GM19025 (cell line): ENCODE measurements at regions not wholly inside any gene's neighbourhood (a gene's known extent, or its start where the extent isn't known, plus 50 kb on each side); places are given as distances from the start of the nearest gene placed in this dataset.
"Not testable (repeated sequence)": the region's sequence is repeated elsewhere in the genome, so short reads cannot be mapped to it uniquely, and the experiment has no call there.

ENCODE experiments used
- ATAC-seq: cut with Tn5 transposase; IDR thresholded peaks from one replicate; pipeline ENCODE4 v1.9.1; 2021; ENCODE audit warnings: mild to moderate bottlenecking, low read depth, moderate library complexity; ENCODE audit not compliant: unreplicated experiment

DNA sequence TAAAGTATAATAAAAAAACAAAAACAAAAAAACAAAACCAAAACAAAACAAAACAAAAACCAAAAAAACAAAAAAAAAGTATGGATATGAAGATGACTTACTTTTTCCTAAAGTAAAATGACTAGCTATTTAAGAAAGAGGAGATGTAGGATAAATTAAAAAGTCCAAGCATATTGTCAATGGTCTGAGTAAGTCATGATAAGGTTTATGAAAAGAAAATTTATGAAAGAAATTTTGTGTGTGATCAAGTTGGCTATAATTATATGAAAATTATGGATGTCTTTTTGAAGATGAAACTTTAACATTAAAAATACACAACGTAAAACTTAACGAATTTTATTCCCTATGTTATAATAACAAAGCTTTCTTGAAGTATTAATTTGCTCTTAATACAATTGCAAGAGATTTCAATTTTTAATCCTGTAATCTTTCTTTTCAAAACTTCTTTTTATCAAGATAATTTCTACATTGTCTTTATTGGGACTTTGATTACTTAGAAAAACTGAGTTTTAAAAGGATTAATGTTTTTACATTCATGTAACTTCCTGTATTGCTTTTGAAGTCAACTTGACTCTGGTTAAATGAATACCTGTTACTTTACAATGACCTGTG is 200.9 kb upstream of the IVNS1ABP start:
- ATAC-seq = no peak

DNA sequence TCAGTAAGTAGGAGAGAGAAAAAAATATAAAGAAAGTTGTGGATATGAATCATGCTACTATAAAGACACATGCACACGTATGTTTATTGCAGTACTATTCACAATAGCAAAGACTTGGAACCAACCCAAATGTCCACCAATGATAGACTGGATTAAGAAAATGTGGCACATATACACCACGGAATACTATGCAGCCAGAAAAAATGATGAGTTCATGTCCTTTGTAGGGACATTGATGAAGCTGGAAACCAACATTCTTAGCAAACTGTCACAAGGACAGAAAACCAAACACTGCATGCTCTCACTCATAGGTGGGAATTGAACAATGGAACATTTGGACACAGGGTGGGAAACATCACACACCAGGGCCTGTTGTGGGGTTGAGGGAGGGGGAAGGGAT is 200.3 kb upstream of the IVNS1ABP start:
- not testable (repeated sequence) for ATAC-seq

DNA sequence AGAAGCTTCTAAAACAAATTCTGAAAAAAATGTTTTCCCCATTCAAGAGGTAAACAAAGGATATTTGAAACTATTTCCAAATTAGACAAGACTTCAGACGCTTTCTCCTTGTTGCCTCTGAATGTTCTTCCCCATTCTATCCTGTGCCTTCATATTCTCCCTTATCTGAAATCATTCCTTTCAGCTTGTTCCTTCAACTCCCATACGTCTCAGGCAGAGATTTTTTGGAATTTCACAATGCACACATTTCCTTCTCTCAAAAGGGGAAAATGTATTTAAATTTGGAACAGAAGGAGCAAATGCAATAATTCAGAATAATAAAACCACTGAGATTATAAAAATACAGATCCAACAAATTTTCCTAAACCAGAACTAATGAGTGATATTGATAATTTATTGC is 198.7 kb upstream of the IVNS1ABP start:
- ATAC-seq = no peak

DNA sequence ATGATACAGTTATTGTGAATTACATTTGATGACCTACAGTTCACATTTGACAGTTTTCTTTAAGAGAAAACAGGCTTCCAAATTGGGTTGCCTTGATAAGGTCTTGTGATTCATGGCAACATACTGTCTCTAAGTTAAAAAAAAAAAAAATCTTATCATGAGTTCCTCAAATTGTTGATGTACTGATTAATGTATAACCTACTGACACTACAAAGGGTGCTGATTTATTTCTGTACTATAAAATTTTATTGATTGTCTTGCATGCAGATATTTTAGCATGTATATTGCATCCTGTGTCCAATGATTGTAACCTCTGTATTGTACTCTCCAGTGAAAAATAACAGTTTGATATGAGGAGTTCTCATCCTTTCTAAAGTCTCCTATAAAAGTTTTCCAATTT is 197.3 kb upstream of the IVNS1ABP start:
- ATAC-seq = no peak

DNA sequence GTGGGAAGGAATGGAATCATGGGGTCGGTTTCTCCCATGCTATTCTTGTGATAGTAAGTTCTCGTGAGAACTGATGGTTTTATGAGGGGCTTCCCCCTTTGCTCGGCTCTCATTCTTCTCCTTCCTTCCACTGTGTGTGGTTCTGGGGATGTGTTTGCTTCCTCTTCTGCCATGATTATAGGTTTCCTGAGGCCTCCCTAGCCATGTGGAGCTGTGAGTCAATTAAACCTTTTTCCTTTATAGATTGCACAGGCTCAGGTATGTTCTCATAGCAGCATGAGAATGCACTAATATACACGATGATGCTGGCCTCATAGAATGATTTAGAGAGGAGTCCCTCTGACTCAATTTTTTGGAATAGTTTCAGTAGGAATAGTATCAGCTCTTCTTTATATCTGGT is 195.4 kb upstream of the IVNS1ABP start:
- ATAC-seq = no peak

DNA sequence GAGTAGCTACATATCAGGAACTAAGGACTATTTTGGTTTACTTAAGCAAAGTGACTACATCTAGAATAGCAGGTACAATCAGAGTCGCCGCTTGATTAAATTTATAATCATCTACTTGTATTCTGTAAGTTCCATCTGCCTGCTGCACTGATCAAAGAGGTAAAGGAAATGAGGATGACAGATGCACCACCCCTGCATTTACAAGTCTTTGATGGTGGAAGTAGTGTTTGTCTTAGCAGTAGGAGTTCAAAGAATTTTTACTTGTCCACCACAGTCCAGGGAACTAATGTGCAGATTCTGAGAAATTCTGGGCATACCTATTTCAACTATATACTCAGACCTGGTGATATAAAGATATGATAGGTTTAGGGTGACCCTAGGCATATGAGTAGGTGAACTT is 184.1 kb upstream of the IVNS1ABP start:
- no peak for ATAC-seq

DNA sequence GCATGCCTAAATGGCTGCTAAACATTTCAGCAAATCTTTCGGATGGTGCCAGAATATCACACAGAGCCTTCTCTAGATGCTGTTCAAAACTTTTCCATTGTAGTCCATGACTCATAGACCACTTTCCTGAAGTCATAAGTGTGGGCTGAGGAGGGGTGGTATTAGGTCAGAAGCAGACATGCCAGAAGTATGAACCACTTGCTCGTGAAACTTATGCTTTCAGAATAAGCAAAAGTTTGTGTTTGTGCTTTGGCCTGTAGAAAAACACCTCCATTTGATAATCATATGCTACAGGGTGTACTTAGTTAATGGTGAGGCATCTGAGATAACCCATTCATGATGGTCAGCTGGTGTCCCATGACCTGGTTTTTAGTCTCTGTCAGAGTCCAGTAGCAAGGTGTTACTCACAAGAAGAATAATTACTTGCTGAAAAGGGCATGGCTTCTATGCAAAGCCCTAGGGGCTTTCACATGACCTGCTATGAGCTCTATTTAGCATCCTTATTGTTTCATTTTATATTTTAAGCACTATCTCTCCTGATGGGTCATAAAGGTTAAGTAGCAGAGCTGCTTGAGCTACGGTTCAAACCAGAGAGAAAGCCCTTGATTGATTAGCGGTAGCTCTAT is 183.1 kb upstream of the IVNS1ABP start:
- ATAC-seq = no peak

DNA sequence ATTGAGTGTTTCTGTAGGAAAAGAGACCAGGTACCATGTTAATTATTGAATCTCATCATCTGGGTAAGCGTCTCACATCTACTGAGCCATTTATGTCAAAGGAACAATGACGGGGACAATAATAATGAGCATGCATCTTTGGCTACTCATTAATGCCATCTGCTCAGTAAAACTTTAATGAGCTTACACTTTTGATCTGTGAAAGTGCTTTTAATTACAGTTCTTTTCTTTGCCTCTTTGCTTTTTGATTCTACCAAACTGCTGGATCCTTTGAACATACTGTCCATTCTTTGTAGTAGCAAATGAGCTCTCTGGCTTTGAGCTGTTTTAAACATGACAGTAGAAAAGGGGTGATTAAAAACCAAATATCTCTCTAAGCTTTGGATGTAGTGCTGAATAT is 181.2 kb upstream of the IVNS1ABP start:
- no peak for ATAC-seq

DNA sequence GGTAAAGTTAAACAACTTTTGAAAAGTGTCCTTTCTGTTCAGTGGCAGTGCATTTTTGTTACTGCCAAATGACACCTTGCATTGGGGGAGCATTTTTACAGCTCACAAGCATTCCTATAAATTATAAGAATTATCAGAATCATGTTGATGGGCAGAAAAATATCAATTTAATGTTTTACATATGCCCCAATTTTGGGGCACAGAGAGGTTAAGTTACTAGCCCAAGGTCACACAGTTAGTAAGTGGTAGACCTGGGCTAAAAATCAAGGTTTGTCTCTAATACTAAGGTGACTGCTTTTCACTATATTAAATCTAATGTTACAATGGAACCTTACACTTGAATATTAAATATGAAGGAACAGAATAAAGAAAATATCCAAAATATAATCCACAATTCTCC is 180.1 kb upstream of the IVNS1ABP start:
- ATAC-seq = no peak

DNA sequence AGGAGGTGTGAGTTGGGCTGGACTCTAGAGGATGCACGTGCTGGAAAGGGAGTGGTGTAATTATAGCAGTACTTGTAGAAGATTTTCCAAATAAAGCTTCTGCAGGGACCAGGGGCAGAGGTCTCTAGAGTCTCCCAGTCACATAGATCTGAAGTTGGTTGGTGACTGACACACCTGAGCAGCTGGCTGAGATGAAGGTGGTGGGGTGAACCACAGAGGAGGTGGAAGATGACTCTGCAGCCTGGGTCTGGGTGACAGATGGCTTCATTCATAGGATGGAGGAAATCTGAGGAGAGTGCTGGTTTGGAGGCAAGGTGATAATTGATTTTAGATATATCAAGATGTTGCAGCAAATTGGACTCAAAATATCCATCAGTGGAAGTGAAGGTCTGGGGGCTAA is 178.9 kb upstream of the IVNS1ABP start:
- ATAC-seq = no peak

DNA sequence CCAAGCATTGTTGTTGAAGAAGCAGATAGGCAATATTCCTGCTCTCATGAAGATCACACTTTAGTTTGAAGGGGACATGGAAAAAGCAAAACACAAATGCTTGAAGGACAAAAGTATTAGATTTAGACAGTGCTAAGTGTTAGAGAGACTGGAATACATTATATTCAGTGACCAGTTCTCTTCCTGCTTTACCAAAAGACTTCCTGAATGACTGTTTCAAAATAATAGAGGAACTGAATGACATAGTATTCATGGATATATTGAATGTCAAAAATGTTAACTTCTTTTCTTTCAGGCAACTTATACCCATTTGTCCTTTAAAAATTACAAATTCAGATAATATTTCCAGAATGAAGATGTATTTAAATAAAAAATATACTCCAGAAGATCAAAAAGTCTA is 178.0 kb upstream of the IVNS1ABP start:
- ATAC-seq = no peak

DNA sequence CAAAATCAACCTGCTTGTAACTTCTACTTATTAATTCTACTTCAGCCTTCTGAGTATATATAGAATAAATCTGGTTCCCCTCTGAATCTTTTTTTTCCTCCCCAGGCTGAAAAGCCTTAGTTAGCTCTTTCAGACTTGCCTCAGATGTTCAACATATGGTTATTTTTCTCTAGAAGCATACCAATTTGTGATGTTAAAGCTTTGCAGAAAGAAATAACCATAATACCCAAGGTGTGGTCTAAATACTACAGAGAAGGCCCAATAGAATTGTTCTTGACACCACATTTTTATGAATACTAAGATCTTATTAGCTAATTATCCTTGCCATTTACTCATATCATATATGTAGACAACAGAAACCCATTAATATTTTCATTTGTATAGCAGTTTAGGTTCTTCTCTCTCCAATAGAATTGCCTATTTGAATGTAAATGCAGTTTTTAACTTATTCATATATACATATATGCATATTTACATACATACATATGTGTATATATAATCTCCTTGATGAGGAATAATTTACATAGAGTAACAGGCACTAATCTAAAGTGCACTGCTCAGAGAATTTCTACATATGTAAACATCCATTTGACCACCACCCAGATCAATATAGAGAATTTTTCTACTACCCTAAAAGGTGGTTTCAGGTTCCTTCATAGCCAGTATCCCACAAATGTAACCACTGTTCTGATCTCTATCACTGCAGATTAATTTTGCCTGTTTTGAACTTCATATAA is 175.2 kb upstream of the IVNS1ABP start:
- no peak for ATAC-seq

DNA sequence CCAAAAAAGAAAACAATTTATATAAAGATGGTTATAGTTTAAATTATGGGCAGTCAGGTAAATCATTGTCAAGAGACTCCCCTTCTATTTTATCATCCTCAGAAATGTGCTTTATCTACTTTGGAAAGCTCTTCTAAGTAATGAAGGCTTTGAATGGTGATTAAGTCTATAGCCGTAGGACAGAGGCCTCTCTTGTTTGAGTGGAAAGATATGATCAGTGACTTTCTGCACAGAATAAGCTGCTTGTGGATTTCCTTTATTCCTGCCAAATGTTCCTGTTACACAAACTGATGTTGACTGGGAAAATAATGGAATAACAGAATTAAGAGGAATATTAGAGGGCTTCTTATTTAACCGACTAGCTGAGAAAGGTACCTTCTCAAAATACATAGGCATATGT is 174.6 kb upstream of the IVNS1ABP start:
- no peak for ATAC-seq

DNA sequence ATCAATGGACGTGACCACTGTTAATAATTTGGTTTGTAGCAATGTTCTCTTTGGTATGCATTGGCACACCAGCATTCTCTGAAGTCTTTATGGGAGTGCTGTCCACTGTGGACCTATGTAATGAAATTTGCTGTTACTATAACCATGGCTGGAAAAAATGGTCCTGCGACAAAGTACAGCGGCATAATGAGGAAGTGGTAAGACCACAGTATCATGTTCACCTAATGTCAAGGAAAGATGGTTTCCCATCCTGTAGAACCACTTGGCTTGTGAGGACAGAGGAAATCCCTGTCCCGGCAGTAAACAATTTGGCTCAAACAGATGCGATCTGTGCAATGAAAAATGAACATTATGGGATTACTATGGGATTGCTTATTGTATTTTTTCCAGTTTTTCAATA is 173.9 kb upstream of the IVNS1ABP start:
- ATAC-seq = no peak

DNA sequence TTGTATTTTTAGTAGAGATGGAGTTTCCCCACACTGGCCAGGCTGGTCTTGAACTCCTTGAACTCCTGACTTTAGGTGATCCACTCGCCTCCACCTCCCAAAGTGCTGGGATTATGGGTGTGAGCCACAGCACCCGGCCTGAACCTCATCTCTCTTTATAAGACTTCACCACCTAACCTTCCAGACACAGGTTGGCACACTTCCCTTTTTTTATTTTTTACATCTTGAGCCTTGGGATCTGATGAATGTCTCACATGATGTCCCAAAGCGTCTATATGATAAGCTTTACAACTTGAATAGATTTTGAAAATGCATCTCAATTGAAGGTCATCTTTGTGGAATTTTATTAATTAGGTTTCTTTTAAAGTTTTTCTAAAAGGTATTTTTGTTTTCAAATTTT is 172.4 kb upstream of the IVNS1ABP start:
- no peak for ATAC-seq

DNA sequence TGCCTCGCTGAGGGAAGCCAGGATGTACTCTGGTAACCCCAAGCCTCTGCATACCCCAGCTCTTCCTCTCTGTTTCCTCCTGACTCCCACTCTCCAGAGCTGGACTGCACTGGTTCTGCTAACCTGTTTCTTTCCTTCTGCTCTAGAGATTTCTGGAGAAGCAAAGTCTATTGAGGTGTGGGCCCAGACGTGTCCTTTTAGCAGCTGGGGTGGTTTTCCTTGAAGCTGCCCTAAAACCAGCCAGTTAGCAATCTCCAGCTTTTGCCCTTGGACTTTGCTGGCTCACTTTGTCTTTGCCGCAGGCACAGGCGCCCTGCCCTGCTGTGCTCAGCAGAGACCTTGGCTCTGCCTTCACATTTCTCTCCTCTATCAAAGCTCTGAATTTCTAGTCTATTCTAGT is 171.8 kb upstream of the IVNS1ABP start:
- no peak for ATAC-seq

DNA sequence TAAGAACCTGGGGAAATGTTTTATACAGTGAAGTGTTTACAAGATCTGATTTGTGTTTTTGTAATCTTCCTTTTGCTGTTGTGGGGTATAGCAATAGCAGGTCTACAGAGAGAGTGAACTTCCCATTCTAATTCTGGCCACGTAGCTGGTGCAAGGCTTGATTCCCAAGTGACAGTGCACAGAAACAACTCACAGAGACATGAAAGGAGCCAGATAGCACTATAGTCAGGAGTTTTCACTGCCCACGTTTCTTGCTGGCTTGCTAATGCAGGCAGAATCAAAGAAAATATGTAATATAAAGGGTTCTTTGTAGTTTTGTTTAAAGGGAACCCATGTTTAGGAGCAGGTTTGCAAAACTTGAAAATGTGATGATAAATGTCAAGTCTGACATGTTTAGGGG is 170.9 kb upstream of the IVNS1ABP start:
- no peak for ATAC-seq

DNA sequence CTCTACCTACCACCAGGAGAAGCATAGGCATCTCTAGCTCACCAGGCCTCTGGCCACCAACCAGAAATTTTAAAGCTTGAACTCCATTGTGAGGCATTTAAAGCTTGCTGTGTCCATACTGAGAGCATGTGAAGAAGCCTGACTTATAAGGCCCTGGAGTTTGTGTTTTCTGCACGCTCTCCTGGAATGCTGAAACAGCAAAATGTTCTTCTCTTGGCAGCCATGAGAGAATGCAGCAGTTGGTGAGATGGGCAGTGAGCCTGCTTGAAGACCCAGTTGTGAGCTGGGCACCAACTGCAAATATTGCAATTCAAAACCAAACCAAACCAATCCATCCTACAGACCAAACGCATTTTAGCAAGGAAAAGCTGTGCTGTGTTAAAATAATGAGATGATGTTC is 170.0 kb upstream of the IVNS1ABP start:
- ATAC-seq = no peak

DNA sequence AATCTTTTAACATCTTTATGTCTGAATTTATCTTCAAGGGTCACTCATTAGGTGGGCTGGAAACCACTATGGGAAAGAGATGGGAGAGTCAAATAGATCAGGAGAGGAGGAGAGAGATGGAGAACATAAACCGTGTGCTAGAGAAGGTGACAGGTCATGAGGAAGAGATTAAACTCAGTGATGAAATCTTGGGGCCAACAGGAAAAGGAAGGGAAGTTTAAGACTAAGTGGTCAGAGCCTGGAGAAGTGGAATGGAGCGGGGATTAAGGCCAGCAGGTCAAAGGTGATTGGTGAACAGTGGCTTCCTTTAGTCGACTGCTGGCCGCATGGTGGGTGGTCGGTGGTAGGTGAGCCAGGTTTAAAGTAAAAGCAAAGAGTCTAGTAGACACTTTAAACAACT is 169.3 kb upstream of the IVNS1ABP start:
- ATAC-seq = no peak

DNA sequence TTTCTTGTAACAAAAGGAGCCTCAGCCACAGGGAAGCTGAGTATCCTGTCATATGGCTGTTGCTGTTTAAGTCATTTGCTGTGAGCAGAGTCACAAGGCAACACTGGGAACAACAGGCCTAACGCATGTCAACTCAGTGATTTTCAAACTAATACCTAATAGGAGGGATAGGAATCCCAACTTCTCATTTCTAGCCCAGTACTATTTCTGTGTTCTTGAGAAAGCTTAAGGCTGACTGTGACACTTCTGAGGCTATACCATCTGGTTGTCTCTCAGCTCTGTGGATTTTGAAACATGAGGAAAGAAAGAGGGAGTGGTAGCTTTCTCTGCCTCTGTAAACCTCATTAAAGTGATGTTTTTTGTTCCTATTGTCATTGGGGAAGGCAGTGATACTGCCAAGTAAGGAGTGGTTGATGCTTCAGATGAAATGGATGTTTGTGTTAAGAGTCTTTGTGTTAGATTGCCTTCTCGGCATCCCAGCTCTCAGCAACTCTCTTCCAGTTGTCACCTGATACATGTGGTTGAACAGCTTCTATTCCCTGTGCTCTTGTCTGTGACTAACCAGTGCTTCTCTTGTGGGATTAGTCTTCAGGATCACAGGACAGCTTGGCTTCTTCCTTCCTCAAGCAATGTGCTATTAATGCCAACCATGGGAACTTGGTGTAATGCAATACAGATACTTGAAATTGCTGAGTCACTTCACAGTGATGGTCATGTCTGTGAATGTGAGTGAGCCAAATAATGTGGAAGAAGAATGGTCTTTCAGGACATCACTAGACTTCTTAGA is 166.8 kb upstream of the IVNS1ABP start:
- ATAC-seq = no peak

DNA sequence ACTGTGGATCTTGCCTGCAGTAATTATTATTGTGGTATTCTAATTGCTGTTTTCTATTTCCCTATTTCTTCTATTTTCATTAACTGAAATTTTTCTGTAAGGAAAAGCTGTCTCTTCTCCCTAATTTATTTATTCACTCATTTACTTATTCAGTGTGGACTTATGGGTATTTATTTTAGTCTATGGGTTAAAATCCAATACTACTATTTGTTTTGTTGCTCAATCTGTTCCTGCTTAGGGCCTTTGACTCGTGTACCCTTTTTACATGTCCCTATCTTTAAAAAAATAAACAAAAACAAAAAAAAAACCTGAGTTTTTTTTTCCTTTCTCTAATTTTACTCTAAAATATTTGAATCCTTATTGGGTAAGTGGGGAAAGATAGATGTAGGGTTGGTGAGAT is 166.2 kb upstream of the IVNS1ABP start:
- ATAC-seq = no peak
